ENCODE measurements at regions not wholly inside any gene's neighbourhood (a gene's known extent, or its start where the extent isn't known, plus 50 kb on each side); places are given as distances from the start of the nearest gene placed in this dataset.

GRCh38 chr3:94946683-94947082, 883.8 kb downstream of the NSUN3 start:
- no peak for DNase-seq (ENCODE audit: insufficient read length, low spot score)
- no peak for FAIRE-seq
- no peak for TF ChIP-seq CTCF (IDR thresholded peaks at IDR 0.05; ENCODE audit: insufficient read depth, missing control alignments)

GRCh38 chr3:94961423-94962100, 898.7 kb downstream of the NSUN3 start:
- no peak for FAIRE-seq

GRCh38 chr3:94965867-94966475, 903.1 kb downstream of the NSUN3 start:
- FAIRE-seq (no peak), DNase-seq (ENCODE audit: insufficient read length, low spot score) (no peak)
- no peak for TF ChIP-seq CTCF (IDR thresholded peaks at IDR 0.05; ENCODE audit: insufficient read depth, missing control alignments)

More at GRCh38 chr3:94961423-94962100, 898.7 kb downstream of the NSUN3 start:
- no peak for TF ChIP-seq CTCF (IDR thresholded peaks at IDR 0.05; ENCODE audit: insufficient read depth, missing control alignments)
- DNase-seq (ENCODE audit: insufficient read length, low spot score) = no peak

- TF ChIP-seq CTCF (IDR thresholded peaks at IDR 0.05; ENCODE audit: insufficient read depth, missing control alignments) = no peak
- no peak for FAIRE-seq
- DNase-seq (ENCODE audit: insufficient read length, low spot score) = no peak
Observed at GRCh38 chr3:94967196-94967595, 904.3 kb downstream of the NSUN3 start.

- FAIRE-seq = no peak
- no peak for DNase-seq (ENCODE audit: insufficient read length, low spot score)
- no peak for TF ChIP-seq CTCF (IDR thresholded peaks at IDR 0.05; ENCODE audit: insufficient read depth, missing control alignments)
Observed at GRCh38 chr3:94968519-94968918, 905.7 kb downstream of the NSUN3 start.

- DNase-seq (ENCODE audit: insufficient read length, low spot score) = no peak
- no peak for FAIRE-seq
- no peak for TF ChIP-seq CTCF (IDR thresholded peaks at IDR 0.05; ENCODE audit: insufficient read depth, missing control alignments)
Observed at GRCh38 chr3:94972066-94972465, 909.2 kb downstream of the NSUN3 start.

- no peak for DNase-seq (ENCODE audit: insufficient read length, low spot score)
- TF ChIP-seq CTCF (IDR thresholded peaks at IDR 0.05; ENCODE audit: insufficient read depth, missing control alignments) = no peak
- no peak for FAIRE-seq
Observed at GRCh38 chr3:94978084-94978483, 915.2 kb downstream of the NSUN3 start.
